ENCODE measurements at regions not wholly inside any gene's neighbourhood (a gene's known extent, or its start where the extent isn't known, plus 50 kb on each side); places are given as distances from the start of the nearest gene placed in this dataset.

- intact Hi-C loops (cut with DNase I): no loop called here
- no peak for DNase-seq (ENCODE audit: low spot score)
- no peak for ATAC-seq
These were observed 182.6 kb upstream of the ZMIZ1 start for GRCh38 chr10:78886129-78886528.

GRCh38 chr10:78889536-78890063 is 179.2 kb upstream of the ZMIZ1 start:
- ATAC-seq (no peak), DNase-seq (ENCODE audit: low spot score) (no peak)
- intact Hi-C loops (cut with DNase I): no loop called here

- DNase-seq (ENCODE audit: low spot score): no peak
- intact Hi-C loops (cut with DNase I): no loop called here
- no peak for ATAC-seq
These were observed 178.3 kb upstream of the ZMIZ1 start for GRCh38 chr10:78890506-78890905.

- no peak for ATAC-seq
- DNase-seq (ENCODE audit: low spot score): no peak
These were observed 177.0 kb upstream of the ZMIZ1 start for GRCh38 chr10:78891741-78892140.

GRCh38 chr10:78892338-78893176 is 176.2 kb upstream of the ZMIZ1 start:
- DNase-seq (ENCODE audit: low spot score): no peak
- no peak for ATAC-seq
- intact Hi-C loops (cut with DNase I): no loop called here

More at GRCh38 chr10:78891741-78892140, 177.0 kb upstream of the ZMIZ1 start:
- intact Hi-C loops (cut with DNase I): no loop called here

GRCh38 chr10:78893217-78893616 is 175.5 kb upstream of the ZMIZ1 start:
- ATAC-seq (no peak), DNase-seq (ENCODE audit: low spot score) (no peak)
- intact Hi-C loops (cut with DNase I): no loop called here

GRCh38 chr10:78894089-78894840 is 174.5 kb upstream of the ZMIZ1 start:
- intact Hi-C loops (cut with DNase I): no loop called here
- no peak for DNase-seq (ENCODE audit: low spot score)
- no peak for ATAC-seq

GRCh38 chr10:78894841-78895195 is 173.9 kb upstream of the ZMIZ1 start:
- intact Hi-C loops (cut with DNase I): no loop called here
- no peak for DNase-seq (ENCODE audit: low spot score)
- no peak for ATAC-seq

GRCh38 chr10:78895469-78895868 is 173.3 kb upstream of the ZMIZ1 start:
- intact Hi-C loops (cut with DNase I): no loop called here
- ATAC-seq (no peak), DNase-seq (ENCODE audit: low spot score) (no peak)

GRCh38 chr10:78896159-78896928 is 172.4 kb upstream of the ZMIZ1 start:
- intact Hi-C loops (cut with DNase I): no loop called here
- DNase-seq (ENCODE audit: low spot score): no peak
- no peak for ATAC-seq

GRCh38 chr10:78898341-78899097 is 170.2 kb upstream of the ZMIZ1 start:
- intact Hi-C loops (cut with DNase I): no loop called here
- ATAC-seq: no peak
- no peak for DNase-seq (ENCODE audit: low spot score)

- no peak for DNase-seq (ENCODE audit: low spot score)
- no peak for ATAC-seq
- intact Hi-C loops (cut with DNase I): no loop called here
These were observed 169.5 kb upstream of the ZMIZ1 start for GRCh38 chr10:78899098-78899754.

GRCh38 chr10:78899996-78900714 is 168.6 kb upstream of the ZMIZ1 start:
- DNase-seq (ENCODE audit: low spot score) (peak; percentile 79), ATAC-seq (peak; percentile 95)
- intact Hi-C loops (cut with DNase I): no loop called here

- ATAC-seq: no peak
- intact Hi-C loops (cut with DNase I): no loop called here
- DNase-seq (ENCODE audit: low spot score): no peak
These were observed 167.9 kb upstream of the ZMIZ1 start for GRCh38 chr10:78900715-78901430.

GRCh38 chr10:78901694-78902093 is 167.1 kb upstream of the ZMIZ1 start:
- intact Hi-C loops (cut with DNase I): no loop called here
- ATAC-seq (no peak), DNase-seq (ENCODE audit: low spot score) (no peak)

- intact Hi-C loops (cut with DNase I): no loop called here
- ATAC-seq (no peak), DNase-seq (ENCODE audit: low spot score) (no peak)
These were observed 166.0 kb upstream of the ZMIZ1 start for GRCh38 chr10:78902815-78903214.

GRCh38 chr10:78903341-78903940 is 165.3 kb upstream of the ZMIZ1 start:
- DNase-seq (ENCODE audit: low spot score) (no peak), ATAC-seq (no peak)
- intact Hi-C loops (cut with DNase I): no loop called here

Measured in sciatic nerve (tissue), 2 donors.